ENCODE measurements at regions not wholly inside any gene's neighbourhood (a gene's known extent, or its start where the extent isn't known, plus 50 kb on each side); places are given as distances from the start of the nearest gene placed in this dataset.

DNA sequence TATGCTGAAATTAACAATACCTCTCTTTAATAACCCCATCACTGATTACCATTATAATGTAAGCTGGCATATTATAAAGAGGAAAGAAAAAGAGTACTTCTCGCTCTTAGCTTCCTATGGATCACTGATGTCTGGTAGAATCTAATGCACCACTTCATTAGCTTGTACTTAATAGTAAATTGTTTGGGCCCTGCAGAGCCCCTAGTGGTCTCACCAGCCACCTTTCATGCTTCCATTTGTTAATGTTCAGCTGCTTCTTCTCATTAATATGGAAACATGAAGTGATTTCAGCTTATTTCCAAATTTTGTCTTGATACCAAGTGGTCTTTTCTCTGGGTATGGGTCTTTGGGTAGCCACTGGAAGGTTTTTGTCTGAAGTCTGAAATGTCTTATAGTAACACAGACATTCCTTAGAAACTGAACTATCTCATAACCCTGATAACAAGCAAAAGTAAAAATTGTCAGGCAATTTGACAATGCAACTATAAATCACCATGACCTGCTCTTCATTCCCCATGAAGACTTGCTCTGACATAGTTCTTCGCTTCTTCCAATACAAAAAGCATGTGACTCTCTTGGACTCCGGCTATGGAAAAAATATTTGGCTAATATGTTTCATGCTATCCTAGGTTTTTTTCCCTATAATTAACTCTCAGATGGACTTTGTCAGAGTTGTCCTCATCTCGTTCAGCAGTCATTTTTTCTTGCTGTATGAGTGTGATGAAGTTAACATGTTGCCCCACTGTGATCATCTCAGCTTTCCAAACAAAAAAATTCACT, 395.8 kb upstream of the MARCKS start:
- Mint-ChIP-seq H3K9me3 (peaks cover 3% of the 10 kb centered on the region), H3K27ac (no peak overlapping the region), H3K4me3 (no peak overlapping the region), H3K36me3 (no peaks in the 10 kb centered on the region), H3K27me3 (no peaks in the 10 kb centered on the region), H3K4me1 (ENCODE audit: unreplicated experiment) (peaks cover 24% of the 10 kb centered on the region)
- no peak for DNase-seq (ENCODE audit: extremely low spot score, unreplicated experiment)
- peak; percentile 63 for TF ChIP-seq CTCF (conservative IDR thresholded peaks at IDR 0.05)

GRCh38 chr6:113464536-113464935, 392.6 kb upstream of the MARCKS start:
- Mint-ChIP-seq H3K36me3 (no peaks in the 10 kb centered on the region), H3K27ac (no peak overlapping the region), H3K4me3 (no peak overlapping the region), H3K27me3 (no peaks in the 10 kb centered on the region), H3K9me3 (peaks cover 3% of the 10 kb centered on the region), H3K4me1 (ENCODE audit: unreplicated experiment) (peaks cover 3% of the 10 kb centered on the region)
- no peak for DNase-seq (ENCODE audit: extremely low spot score, unreplicated experiment)
- no peak for TF ChIP-seq CTCF (conservative IDR thresholded peaks at IDR 0.05)

GRCh38 chr6:113464960-113465359, 392.2 kb upstream of the MARCKS start:
- no peak for TF ChIP-seq CTCF (conservative IDR thresholded peaks at IDR 0.05)
- H3K36me3 Mint-ChIP-seq, result no peaks in the 10 kb centered on the region
- no peak for DNase-seq (ENCODE audit: extremely low spot score, unreplicated experiment)
- H3K27me3 Mint-ChIP-seq, result no peaks in the 10 kb centered on the region
- H3K27ac Mint-ChIP-seq, result no peak overlapping the region
- H3K4me1 Mint-ChIP-seq (ENCODE audit: unreplicated experiment), result peaks cover 3% of the 10 kb centered on the region
- peaks cover 3% of the 10 kb centered on the region for H3K9me3 Mint-ChIP-seq
- H3K4me3 Mint-ChIP-seq, result no peak overlapping the region

DNA sequence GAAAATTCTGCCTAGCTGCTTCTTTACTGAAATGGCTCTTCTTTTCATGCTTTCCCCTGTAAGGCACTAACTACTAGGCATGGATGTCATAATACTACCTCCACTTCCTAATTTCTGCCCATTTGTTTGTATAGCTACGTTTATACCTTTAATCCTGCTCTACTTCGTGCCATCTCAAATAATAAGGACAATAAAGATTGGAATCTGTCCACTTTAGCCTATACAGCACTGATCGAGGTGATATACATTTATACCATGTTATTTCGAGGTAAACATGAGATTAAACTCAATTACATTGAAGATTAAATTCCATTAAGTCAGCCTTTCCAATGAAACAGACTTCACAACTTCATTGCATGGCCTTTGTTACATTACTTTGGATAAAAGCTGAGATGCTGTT, 390.6 kb upstream of the MARCKS start:
- Mint-ChIP-seq H3K36me3 (no peaks in the 10 kb centered on the region), H3K27me3 (no peaks in the 10 kb centered on the region), H3K4me3 (no peak overlapping the region), H3K27ac (no peak overlapping the region), H3K9me3 (peaks cover 3% of the 10 kb centered on the region), H3K4me1 (ENCODE audit: unreplicated experiment) (peaks cover 3% of the 10 kb centered on the region)
- no peak for DNase-seq (ENCODE audit: extremely low spot score, unreplicated experiment)
- no peak for TF ChIP-seq CTCF (conservative IDR thresholded peaks at IDR 0.05)

- Mint-ChIP-seq H3K4me1 (ENCODE audit: unreplicated experiment) (no peaks in the 10 kb centered on the region), H3K27ac (no peak overlapping the region), H3K27me3 (no peaks in the 10 kb centered on the region), H3K4me3 (no peak overlapping the region), H3K9me3 (peaks cover 7% of the 10 kb centered on the region), H3K36me3 (no peaks in the 10 kb centered on the region)
- DNase-seq (ENCODE audit: extremely low spot score, unreplicated experiment), result no peak
- TF ChIP-seq CTCF (conservative IDR thresholded peaks at IDR 0.05), result no peak
Observed at GRCh38 chr6:113475392-113475791, 381.8 kb upstream of the MARCKS start.
